DMS 273 (cell line): ENCODE measurements at regions not wholly inside any gene's neighbourhood (a gene's known extent, or its start where the extent isn't known, plus 50 kb on each side); places are given as distances from the start of the nearest gene placed in this dataset.

Experiments used
- DNase-seq: peaks from one replicate; lab custom pipeline; 2025; ENCODE audit not compliant: unreplicated experiment; lab: John Stamatoyannopoulos, UW

DNA sequence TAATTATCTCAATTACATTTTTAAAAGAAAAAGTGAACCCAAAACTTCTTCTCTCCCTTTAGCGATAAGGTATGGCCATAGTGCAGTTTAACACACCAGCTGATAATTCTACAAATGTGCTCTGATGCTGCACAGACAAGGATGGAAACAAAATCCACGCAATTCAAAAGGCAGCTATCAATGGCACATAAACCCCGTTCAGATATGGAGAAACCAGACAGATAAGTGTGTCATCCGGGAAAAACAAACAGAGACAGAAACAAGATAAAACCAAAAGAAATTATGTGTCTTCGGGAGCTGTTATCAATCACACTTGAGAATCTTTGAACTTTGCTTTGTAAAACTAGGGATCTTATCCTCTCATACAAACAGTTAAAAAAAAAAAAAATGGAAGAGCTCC lies 73.6 kb downstream of the SIPA1L2 start:
- no peak for DNase-seq

DNA sequence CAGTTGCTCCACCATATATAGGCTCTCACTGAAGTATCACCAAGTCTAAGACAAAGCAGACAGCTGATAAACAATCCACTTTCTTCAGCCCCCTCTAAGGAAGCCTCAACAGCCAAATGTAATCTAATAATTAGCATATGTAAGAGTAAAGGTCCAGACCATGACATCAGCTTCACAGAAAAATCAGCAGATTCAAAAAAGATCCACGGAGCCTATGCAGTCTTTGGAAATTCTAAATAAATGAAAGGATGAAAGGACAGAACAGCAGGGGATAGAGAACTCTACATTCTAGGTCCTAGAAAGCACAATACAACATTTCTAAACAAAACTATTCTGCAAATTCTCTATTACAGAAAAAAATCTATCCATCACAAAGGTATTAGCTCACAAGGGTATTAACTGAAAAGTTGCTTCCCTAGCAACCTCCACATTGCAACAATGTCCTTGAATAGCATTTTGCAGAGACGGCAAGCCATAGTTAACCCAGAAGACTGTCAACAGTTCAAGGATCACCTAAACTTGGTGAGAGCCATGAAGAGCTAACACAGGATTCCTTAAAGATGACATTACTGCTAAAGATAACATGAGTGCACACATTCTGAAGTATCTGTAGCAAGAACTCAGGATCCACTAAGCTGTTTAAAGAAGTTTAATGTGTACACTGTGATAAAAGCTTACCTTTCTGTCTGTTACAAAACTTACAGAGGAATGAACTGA lies 74.3 kb downstream of the SIPA1L2 start:
- DNase-seq = no peak

DNA sequence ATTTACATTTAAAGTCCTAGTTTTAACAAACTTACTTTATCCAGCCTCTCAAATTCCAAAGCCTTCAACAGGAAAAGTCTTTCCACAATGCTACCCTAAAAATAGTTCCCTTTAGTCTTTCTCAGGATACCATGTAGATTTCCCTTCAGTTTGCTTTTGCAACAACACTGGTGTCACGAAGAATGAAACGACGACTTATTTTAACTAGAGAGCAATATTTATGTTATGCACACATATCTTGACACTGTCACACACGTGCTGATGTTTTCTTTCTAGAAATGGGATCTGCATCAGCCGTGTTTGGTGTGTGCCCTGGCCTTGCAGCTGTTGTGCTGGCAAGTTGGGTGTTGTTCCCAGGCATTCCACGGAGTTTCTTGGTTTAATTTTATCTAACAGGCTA lies 75.5 kb downstream of the SIPA1L2 start:
- peak; percentile 42 for DNase-seq

DNA sequence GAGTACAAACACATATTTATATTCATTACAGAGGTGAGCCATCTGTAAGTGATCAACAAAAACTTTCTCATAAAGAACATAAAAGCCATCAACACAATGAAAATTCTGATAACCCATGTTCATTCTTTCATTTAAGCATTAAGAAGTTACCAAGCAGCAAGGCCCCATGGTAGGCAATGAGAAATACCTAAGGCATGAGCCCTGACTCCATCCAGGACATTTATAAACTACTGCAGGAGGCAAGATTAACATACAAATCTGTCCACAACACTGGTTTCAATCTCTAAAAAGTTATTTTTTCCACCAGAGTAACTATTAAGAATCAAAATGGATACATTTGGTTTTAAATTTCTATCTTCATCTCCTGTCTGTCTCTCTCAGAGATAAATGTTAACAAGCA lies 76.1 kb downstream of the SIPA1L2 start:
- DNase-seq = peak; percentile 40

DNA sequence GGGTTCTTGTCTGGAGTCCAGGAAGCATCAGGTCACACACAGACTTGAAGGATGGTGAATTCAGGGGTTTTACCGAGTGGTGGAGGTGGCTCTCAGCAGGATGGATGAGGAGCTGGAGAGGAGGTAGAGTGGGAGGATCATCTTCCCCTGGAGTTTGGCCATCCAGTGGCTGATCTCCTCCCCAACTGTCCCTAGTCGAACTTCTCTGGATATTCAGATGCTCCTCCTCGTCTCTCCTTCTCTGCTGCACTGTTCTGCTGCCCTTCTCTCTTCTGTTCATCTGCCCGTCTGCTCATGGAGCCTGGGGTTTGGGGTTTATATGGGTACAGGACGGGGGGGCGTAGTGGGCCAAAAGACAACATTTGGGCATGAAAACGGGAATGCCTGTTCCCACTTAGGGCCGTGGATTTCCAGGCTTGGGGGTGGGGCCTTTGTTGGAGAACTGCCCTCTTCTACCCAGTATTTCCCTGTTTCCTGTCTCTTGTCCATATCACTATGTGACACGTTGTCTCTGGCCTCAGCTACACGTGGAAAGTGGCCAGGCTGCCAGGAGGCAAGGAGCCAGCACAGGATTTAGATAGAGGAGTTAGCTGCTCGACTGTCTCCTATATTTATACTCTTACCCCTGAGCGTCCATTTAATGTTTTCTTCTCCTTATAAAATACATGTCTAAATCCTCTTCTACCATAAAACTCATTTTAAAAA lies 76.7 kb downstream of the SIPA1L2 start:
- peak; percentile 90 for DNase-seq

DNA sequence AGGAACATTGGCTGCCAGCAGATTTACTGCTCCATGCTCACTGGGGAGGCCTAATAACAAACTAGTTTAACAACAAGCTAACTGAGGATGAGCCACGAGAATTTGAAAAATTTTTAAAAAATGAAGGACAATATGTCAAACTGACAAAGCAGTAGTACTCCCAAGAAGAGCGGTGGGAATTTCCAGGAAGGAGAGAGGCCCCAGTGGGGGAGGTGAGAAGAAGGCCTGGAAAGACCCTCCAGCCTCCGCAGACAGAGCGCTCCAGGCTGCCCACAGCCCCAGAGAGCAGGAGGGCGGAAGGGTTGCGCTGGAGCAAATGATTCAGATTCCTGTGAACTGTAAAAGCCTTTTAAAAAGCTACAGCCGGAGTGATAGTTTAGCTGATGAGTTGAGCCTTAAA lies 78.5 kb downstream of the SIPA1L2 start:
- no peak for DNase-seq

DNA sequence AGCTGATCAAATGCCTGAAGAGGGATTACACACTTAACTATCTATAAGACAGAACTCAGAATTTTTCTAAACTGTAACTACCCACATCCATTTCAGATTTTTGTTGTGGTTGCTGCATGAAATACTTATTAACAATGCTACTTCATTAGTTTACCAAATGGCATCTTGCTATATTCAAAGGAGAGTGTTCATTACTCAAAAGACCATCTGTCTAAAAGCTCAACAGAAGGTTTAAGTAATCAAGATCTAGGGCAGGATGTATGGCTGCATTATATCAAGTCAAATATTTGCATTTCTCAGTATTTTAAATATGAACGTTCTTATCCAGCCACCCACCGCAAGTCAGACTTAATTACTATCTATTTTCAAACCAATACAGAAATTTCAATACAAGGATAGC lies 79.9 kb downstream of the SIPA1L2 start:
- DNase-seq = peak; percentile 88

DNA sequence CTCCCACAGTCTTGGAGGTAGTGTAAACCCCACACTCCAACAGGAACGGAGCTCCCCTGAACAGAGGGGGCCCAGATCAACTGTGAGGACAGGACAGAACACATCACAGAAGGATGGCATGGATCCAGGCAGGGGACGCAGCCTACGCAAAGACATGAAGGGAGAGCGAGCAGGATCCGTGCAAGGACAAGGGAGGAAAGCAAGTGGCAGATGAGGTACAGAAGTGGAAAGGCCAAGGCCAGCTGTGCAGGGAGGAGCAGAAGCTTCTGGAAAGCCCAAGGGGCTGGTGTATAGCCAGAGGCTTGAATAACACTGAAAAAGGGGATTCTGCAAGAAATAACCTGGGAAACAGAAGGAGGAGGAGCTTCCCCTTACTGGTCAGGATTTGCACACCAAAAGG lies 81.2 kb downstream of the SIPA1L2 start:
- DNase-seq = peak; percentile 76

DNA sequence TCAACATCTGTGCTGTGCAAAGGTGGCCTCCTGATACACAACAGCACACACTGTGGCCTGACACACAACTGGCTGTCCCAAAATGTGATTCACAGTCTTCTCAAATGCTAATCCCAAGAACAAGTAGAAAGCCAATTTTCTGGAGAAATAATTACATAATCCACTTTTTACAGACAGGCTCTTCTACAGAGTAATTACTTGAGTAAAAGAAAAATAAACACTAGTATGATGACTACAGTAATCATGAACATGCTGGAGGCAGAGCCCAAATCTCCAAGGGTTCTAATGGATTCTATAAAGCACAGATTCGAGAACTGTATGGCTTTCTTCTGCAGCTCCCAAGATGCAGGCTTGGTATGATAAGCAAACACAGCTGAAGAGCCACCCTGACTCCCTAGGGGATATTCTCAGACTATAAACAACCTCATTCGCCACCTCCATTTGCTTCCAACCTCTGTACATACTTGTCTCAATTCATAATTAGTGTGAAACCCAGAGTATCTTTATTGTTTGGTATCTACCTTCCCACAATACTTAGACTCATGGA lies 81.9 kb downstream of the SIPA1L2 start:
- peak; percentile 28 for DNase-seq

DNA sequence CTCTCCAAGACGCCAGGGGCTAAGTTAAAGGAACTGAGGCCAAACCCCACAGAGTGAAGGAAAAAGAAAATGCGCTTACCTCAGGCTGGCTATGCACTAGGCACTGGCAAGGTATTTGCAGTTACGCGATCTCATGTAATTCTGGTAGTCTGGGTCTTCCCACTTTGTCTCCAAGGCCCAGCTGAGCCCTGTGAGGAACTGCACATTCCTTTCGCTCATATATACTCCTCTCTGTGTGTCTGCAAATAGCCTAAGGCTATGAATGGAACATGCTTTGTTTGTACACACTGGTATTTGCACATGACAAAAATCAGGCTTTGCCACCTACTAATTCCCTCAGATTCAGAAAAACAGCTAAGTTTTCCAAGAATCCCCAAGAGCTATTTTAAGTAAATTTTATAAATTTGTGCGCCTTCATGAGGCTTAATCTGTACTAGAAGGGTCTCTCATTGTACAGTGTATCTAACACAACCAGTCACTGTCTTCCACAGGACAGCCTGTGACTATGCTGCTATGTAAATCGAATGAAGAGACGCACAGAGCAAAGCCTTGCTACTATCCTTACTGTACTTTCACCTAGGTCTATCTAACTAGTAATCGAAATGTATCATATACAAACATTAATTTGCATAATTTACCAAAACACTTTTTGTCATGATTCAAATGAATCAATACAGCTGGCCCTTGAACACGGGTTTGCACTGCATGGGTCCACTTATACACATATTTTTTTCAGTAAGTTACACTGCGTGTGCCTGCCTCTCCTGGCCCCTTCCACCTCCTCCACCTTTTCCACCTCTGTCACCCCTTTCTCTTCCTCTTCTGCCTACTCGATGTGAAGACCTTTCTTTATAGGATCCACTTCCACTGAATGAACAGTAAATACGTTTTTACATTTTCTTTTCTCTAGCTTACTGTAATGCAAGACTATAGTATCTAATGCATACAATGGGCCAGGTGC lies 87.0 kb downstream of the SIPA1L2 start:
- no peak for DNase-seq

DNA sequence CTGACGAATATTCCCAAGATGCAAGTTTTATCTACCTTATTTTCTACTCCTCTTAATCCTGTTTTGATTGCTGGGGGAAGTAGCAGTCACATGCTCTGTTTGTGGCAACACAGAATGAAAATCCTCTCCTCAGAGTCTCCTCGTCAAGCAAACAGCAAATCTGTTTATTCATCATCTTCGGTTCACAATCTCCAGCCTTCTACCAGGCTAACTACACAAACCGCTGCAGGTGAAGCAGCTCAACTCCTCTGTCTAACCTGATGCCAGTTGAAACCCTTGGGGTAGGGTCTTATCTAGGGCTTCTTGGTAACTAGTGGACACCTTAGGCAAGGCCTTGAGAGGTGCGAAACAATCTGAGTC lies 91.0 kb downstream of the SIPA1L2 start:
- DNase-seq = no peak

DNA sequence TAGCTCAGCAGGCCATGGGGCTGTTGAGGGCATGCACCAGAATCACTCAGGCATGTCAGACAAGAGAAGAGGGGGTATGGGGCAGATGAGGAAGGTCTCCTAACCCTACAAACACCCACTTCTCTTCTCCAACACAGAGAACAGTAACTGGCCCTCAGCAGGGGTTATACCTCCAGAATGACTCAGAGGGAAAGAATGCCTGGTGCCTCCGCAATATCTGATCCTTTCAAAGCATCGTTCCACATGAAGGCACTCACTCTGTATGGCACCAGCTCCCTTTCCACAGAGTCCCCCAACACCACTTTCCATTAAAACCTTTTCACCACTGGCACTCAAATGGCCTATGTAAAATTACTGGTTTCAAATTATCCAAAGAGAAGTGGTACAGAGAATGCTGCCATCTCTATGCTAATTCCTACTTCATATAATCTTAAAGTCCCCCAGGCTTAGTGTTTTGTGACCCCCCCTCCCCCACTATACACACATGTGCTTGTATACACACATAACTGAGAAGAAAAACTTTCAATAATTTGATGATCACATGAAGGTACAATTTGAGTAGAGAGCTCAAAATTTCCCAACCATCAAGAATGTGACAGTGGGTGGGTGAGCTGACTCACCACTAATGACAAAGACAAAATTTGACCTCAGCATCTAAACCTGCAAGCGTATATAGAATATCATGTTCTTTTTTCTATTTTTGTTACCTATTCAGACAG lies 91.5 kb downstream of the SIPA1L2 start:
- DNase-seq = peak; percentile 43

DNA sequence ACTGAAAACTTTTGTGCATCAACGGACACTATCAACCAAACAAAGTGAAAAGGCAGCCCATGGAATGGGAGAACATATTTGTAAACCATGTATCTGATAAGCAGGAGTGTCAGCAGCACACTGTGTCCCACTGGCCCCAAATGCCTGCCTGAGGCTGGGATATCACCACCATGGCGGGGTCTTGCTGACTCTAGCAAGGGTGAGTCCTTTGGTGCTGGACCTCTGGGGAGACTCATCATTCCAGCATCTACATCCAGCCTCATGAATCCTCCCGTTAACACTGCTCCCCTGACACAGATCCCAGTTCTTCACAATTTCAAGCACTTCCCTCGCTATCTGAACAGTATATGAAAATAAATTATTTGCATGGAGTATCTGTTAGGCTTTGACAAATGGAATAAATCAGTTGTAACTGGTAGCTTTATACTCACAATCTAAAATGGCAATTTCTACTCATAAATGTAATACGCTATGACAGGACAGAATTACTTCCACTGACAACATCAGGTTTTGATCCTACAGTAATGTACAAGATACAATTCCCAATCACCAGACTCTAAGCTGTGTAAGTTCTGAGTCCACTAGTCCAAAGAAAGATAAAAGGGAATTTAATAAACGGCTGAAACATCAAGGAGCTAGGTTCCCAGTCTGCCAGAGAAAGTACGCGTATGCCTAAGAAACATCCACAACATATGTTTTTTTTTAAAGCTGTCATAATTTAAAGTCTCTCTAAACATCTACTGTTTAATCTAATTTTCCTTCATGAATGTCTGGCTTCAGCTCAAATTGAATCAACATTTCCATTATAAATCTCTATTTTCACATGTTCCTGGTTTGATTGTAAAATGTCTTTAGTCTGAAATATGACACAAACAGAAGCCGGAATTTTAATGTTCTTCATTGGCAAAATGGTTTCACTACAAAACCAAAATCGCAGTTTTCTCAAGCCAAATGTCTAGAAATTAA lies 95.1 kb downstream of the SIPA1L2 start:
- DNase-seq = no peak

DNA sequence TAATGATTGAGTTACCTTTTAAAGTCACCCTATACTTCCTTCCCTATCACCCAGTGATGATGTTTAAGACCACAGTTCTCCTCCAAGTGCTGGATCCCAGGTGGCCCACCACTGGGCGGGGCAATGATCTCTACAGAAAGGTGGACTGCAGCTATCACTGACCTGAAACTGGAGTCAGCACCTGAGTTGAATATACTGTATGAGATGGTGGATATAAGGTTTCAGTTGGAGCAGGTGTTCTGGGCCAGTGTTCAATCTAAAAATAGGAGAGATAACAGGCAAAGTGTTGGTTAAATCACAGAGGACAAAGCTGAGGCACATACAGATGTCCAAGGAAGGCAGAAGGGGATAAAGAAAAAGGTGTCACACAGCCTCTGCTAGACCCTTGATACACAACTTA lies 96.6 kb downstream of the SIPA1L2 start:
- no peak for DNase-seq

DNA sequence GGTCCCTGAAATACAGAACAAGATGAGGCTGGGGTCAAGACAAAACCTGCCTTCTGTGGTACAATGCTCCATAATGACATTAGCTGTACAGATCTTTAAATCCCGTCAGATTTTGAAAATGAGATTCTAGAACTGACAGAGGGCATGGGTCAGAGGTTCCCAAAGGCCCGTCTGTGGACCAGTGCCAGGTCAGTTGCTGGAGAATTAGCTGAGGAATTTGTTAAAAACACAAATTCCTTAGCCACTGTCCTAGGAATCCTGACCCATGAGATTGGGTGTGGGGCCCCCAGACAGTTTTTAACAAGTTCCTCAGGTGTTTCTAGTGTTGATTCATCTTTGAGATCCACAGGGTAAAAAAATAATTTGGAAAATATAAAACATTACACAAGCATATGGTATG lies 97.0 kb downstream of the SIPA1L2 start:
- DNase-seq = no peak

DNA sequence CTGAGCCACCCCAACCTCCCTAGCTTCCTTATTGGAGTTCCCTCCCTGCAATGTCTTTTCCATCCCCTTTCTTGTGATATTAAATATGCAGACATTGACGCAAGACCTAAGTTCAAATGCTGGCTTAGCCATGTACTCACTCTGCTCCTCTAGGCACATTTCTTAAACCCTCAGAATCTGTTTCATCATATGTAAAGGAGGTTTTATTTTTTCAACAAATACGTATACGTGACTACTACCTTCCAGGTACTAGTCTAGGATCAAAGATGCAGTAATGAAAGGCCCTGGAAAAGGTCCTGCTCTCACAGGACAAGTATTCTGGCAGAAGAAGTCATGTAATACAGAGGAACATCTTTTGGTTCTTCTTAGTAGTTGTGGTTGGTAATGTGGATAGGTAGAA lies 98.6 kb downstream of the SIPA1L2 start:
- no peak for DNase-seq

DNA sequence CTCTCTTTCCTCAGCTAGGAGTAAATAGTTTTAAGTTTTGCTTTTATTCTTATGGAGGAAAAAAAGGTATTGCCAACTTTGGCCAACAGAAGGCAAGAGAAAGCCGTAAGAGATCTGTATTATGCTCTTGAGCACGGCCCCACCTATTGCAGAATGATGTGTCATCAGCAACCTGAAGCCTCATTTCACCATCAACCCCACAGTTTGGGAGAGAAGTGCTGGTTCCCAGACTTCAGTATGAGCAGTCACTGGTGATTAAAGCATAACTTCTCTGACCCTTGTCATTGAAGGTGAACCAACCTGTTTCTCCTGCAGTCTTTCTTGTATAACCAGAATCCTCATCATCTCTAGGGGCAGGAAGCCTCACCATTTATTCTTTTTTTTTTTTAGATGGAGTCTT lies 100.2 kb downstream of the SIPA1L2 start:
- DNase-seq = no peak

DNA sequence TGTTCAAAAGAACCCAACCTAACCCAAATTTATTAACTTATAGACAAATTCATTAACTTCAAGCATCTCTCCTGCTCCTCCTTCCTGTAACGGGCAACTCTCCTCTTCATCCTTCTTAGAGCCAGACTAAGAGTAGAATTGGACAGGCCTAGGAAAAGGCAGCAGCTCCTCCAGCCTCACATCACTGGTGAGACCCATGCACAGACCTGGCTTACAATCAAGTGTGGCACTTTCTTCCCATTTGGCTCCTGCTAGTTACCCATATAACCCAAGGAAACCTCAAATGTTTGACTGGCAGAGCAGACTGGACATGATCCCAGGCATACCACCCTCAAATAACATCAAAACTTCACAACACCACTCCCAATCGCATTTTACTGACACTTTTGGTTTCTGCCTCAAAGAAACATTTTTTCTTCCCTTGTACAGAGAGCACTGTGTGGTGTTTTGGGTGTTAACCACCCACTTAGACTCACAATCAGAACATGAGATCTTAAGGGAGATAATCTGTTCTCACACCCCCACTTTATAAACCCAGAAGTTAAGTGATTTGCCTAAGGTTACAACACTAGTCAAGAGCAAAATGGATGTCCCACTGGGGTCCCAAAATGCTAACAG lies 101.4 kb downstream of the SIPA1L2 start:
- no peak for DNase-seq

DNA sequence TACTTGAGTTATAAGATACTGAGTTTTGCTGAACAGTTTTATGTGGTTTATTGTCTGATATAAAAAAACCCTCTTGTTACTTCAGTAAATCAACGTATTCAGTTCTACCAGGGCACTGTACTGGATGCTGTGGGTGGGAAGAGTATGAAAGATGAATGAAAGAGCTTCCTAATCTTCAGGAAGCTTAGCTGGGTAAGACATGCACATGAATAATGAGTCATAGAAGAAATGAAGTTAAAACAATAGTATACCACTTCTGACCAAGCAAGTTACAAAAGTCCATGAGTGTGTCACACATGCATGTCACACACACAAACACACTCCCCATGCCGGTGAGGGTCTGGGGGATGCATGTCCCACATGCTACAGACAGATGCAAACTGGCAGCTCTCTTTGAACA lies 105.9 kb downstream of the SIPA1L2 start:
- DNase-seq = no peak
